Esophagus muscularis mucosa (tissue), 3 donors: ENCODE measurements at regions not wholly inside any gene's neighbourhood (a gene's known extent, or its start where the extent isn't known, plus 50 kb on each side); places are given as distances from the start of the nearest gene placed in this dataset.

Experiments used
- CTCF ChIP-seq, 3 experiments: fragments of 200-600 bp in 2 of 3; fragments of 450-650 bp in 1 of 3; sonication (generic) in 2 of 3; IDR thresholded peaks; one replicate each; pipeline ENCODE4 v1.5.1; 2017 to 2019; ENCODE audit warnings: antibody characterized with exemption in 3 of 3, mild to moderate bottlenecking in 2 of 3, moderate library complexity in 1 of 3
- POLR2A ChIP-seq: fragments of 450-650 bp; IDR thresholded peaks from one replicate; pipeline ENCODE4 v1.6.1; 2017; ENCODE audit warnings: antibody characterized with exemption, moderate library complexity, mild to moderate bottlenecking, low read depth

- TF ChIP-seq CTCF (IDR thresholded peaks at IDR 0.05) (no peak), POLR2A (no peak)
Observed at GRCh38 chr18:1806884-1807615, 764.3 kb downstream of the METTL4 start.
